Ovary (tissue), 3 donors: ENCODE measurements at regions not wholly inside any gene's neighbourhood (a gene's known extent, or its start where the extent isn't known, plus 50 kb on each side); places are given as distances from the start of the nearest gene placed in this dataset.

ENCODE experiments used
- CTCF ChIP-seq, 3 donors: fragments of 450-650 bp in 2 of 3; fragments of 200-600 bp in 1 of 3; IDR thresholded peaks; one replicate each; pipeline versions ENCODE4 v1.5.1 to v1.8.0; 2016 to 2022; ENCODE audit warnings: antibody characterized with exemption in 3 of 3, mild to moderate bottlenecking in 1 of 3
- EP300 ChIP-seq: sonication (generic); formaldehyde crosslinking; IDR thresholded peaks from one replicate; pipeline ENCODE4 v1.6.1; 2017; ENCODE audit warnings: antibody characterized with exemption
- donor health status: DM: no; HTN: no; CAD: no.

- TF ChIP-seq CTCF (IDR thresholded peaks at IDR 0.05) (no peak), EP300 (no peak)
Observed at GRCh38 chr16:85548375-85548774, 64.7 kb upstream of the GSE1 start.
